GM12878 (cell line): ENCODE measurements at regions not wholly inside any gene's neighbourhood (a gene's known extent, or its start where the extent isn't known, plus 50 kb on each side); places are given as distances from the start of the nearest gene placed in this dataset.

Experiments used
- ATAC-seq: fragments of 200-7000 bp; cut with Tn5 transposase; 3 replicates; pipeline ENCODE4 v1.9.1; 2020; ENCODE audit warnings: mild to moderate bottlenecking, moderate library complexity
- BruUV-seq: library from RNA; stranded (reverse); fragments of 400-500 nt; replicated peaks from 2 replicates; lab custom pipeline; 2021; lab: Mats Ljungman, UMichigan
- CTCF ChIA-PET: fragments of 300-600 bp; sonication (Branson Sonifier 250); formaldehyde crosslinking; extraction: SDS; loops from one replicate; lab custom pipeline; 2021; ENCODE audit warnings: inconsistent platforms; lab: Yijun Ruan, JAX
- POLR2A ChIA-PET: fragments of 350-600 bp; formaldehyde crosslinking; extraction: SDS; loops from one replicate; lab custom pipeline; 2021; ENCODE audit warnings: inconsistent platforms; lab: Charles Lee
- RAD21 ChIA-PET: fragments of 300-600 bp; sonication (Branson Sonifier 250); formaldehyde crosslinking; loops from one replicate; lab custom pipeline; 2023; ENCODE audit warnings: antibody characterized with exemption; ENCODE audit not compliant: unreplicated experiment; lab: Charles Lee
- SMC1A ChIA-PET: fragments of 300-600 bp; sonication (Branson Sonifier 250); formaldehyde crosslinking; loops from one replicate; lab custom pipeline; 2023; ENCODE audit not compliant: unreplicated experiment, uncharacterized antibody; lab: Charles Lee
- DNase-seq: peaks from one replicate; pipeline ENCODE4 v3.0.0-alpha.2; 2011; ENCODE audit warnings: low read depth, low spot score
- FAIRE-seq: peaks from 3 replicates; lab custom pipeline; 2011; peaks lifted over from hg19 to GRCh38; lab: Jason Lieb, UNC
- H2AFZ ChIP-seq: 2 replicates; pipeline ENCODE4 v1.6.0; 2011; ENCODE audit warnings: low read depth, low read length, control low read depth; ENCODE audit not compliant: control insufficient read depth
- H3K27ac ChIP-seq: 2 replicates; pipeline ENCODE4 v1.5.1; 2011; ENCODE audit warnings: control low read depth; ENCODE audit not compliant: control insufficient read depth, insufficient read depth
- H3K27me3 ChIP-seq, 2 experiments: replicated peaks in 1 of 2; 2 replicates each; pipeline versions ENCODE4 v1.6.0 to v1.6.1; 2011; ENCODE audit warnings: low read length in 1 of 2; ENCODE audit not compliant: control insufficient read depth in 2 of 2, insufficient read depth in 2 of 2
- H3K36me3 ChIP-seq, 2 experiments: 2 replicates each; pipeline ENCODE4 v1.5.1; 2011; ENCODE audit warnings: low read length in 1 of 2; ENCODE audit not compliant: control insufficient read depth in 2 of 2, insufficient read depth in 2 of 2
- H3K4me1 ChIP-seq: 2 replicates; pipeline ENCODE4 v1.6.1; 2011; ENCODE audit warnings: mild to moderate bottlenecking, low read length, moderate library complexity, mixed read lengths; ENCODE audit not compliant: control insufficient read depth, insufficient read depth
- H3K4me2 ChIP-seq: 2 replicates; pipeline ENCODE4 v1.6.0; 2011; ENCODE audit warnings: control low read depth; ENCODE audit not compliant: control insufficient read depth, insufficient read depth
- H3K4me3 ChIP-seq: fragments of 200-600 bp; sonication (generic); 2 replicates; pipeline ENCODE4 v1.5.1; 2016
- H3K79me2 ChIP-seq: 2 replicates; pipeline ENCODE4 v1.6.0; 2011; ENCODE audit warnings: low read length; ENCODE audit not compliant: control insufficient read depth, insufficient read depth
- H3K9ac ChIP-seq: 2 replicates; pipeline ENCODE4 v1.8.0; 2011; ENCODE audit warnings: low read length, control low read depth, mixed read lengths; ENCODE audit not compliant: control insufficient read depth, insufficient read depth
- H3K9me3 ChIP-seq: replicated peaks from 3 replicates; pipeline ENCODE4 v1.5.1; 2011; ENCODE audit warnings: mild to moderate bottlenecking, low read length; ENCODE audit not compliant: control insufficient read depth, insufficient read depth
- H4K20me1 ChIP-seq: 2 replicates; pipeline ENCODE4 v1.6.0; 2011; ENCODE audit not compliant: control insufficient read depth, insufficient read depth
- ESRRA ChIP-seq: IDR thresholded peaks from 2 replicates; pipeline ENCODE4 v1.6.1; 2012; ENCODE audit warnings: mild to moderate bottlenecking, low read length, improper control_type of control experiment
- EZH2 ChIP-seq: IDR thresholded peaks from 2 replicates; pipeline ENCODE4 v1.6.1; 2012; ENCODE audit warnings: low read depth, mild to moderate bottlenecking, control low read depth, inconsistent platforms, low read length, borderline replicate concordance; ENCODE audit not compliant: control insufficient read depth
- NFYA ChIP-seq: IDR thresholded peaks from 2 replicates; pipeline ENCODE4 v1.6.1; 2011; ENCODE audit warnings: low read depth, mild to moderate bottlenecking, low read length, improper control_type of control experiment, borderline replicate concordance
- NR2C2 ChIP-seq: IDR thresholded peaks from 2 replicates; pipeline ENCODE4 v1.6.1; 2011; ENCODE audit warnings: borderline replicate concordance, low read depth; ENCODE audit not compliant: control insufficient read depth, insufficient read length
- PAX5 ChIP-seq: IDR thresholded peaks from 2 replicates; pipeline ENCODE4 v1.6.1; 2011; ENCODE audit warnings: low read depth, low read length, borderline replicate concordance
- RCOR1 ChIP-seq: conservative IDR thresholded peaks from 2 replicates; pipeline ENCODE4 v1.6.1; 2012; ENCODE audit warnings: low read depth, low read length, improper control_type of control experiment
- SUPT20H ChIP-seq: IDR thresholded peaks from 2 replicates; pipeline ENCODE4 v1.6.1; 2011; ENCODE audit warnings: low read depth, mild to moderate bottlenecking, low read length, moderate library complexity, borderline replicate concordance; ENCODE audit not compliant: control insufficient read depth
- TCF12 ChIP-seq: IDR thresholded peaks from 2 replicates; pipeline ENCODE4 v1.6.1; 2011; ENCODE audit warnings: low read depth, mild to moderate bottlenecking, low read length
- WGBS: methylation state at CpG from one replicate; pipeline ENCODE4 v1.1.6; 2016; ENCODE audit warnings: low lambda C conversion rate; ENCODE audit not compliant: insufficient replicate concordance, insufficient coverage; ENCODE audit errors: missing lambda C conversion rate; 5-methylcytosine and 5-hydroxymethylcytosine counted together
- in situ Hi-C: fragments of 300-500 bp; cut with MboI; formaldehyde crosslinking; loops from 9 replicates; pipeline ENCODE4 v1.14.3; 2018; ENCODE audit warnings: mixed read lengths
- intact Hi-C: fragments of 100-400 bp; cut with micrococcal nuclease; formaldehyde crosslinking; loops from one replicate; pipeline ENCODE4 v1.14.2; 2022; ENCODE audit not compliant: unreplicated experiment

- no peak for ATAC-seq
- FAIRE-seq: no peak
Measured at GRCh38 chr6:23377830-23378229, 748.2 kb upstream of the NRSN1 start.

GRCh38 chr6:23380465-23380864 lies 745.5 kb upstream of the NRSN1 start:
- H3K27me3 ChIP-seq: no peaks in the 10 kb centered on the region
- SMC1A ChIA-PET: interaction anchor here (0.6 kb wide), 1 partner anchor 1274 kb away, joined by 3 read pairs; no protein-coding TSS in a partner anchor
- RAD21 ChIA-PET: no interaction called here
- POLR2A ChIA-PET: no interaction called here
- no peak overlapping the region for H3K9ac ChIP-seq
- no peak for ATAC-seq
- no peak overlapping the region for H3K4me2 ChIP-seq
- intact Hi-C loops (no loop called here), in situ Hi-C loops (no loop called here)
- no peak overlapping the region for H2AFZ ChIP-seq
- DNase-seq: no peak
- no peak for FAIRE-seq
- H3K27ac ChIP-seq: no peak overlapping the region
- H4K20me1 ChIP-seq: no peaks in the 10 kb centered on the region
- H3K4me3 ChIP-seq: no peak overlapping the region
- no peak for TF ChIP-seq TCF12
- TF ChIP-seq NFYA: no peak
- TF ChIP-seq NR2C2: no peak
- WGBS: 9% methylated on average over 3 of the region's 3 CpGs
- H3K4me1 ChIP-seq: no peaks in the 10 kb centered on the region
- no TSS peak for BruUV-seq
- no peaks in the 10 kb centered on the region for H3K79me2 ChIP-seq
- no peaks in the 10 kb centered on the region for H3K36me3 ChIP-seq
- CTCF ChIA-PET: no interaction called here
- H3K9me3 ChIP-seq: no peaks in the 10 kb centered on the region

More at GRCh38 chr6:23377830-23378229, 748.2 kb upstream of the NRSN1 start:
- ChIA-PET SMC1A (no interaction called here), CTCF (no interaction called here), POLR2A (no interaction called here), RAD21 (no interaction called here)
- in situ Hi-C loops (no loop called here), intact Hi-C loops (no loop called here)
- no peak overlapping the region for H2AFZ ChIP-seq
- H4K20me1 ChIP-seq: no peaks in the 10 kb centered on the region
- no peak for TF ChIP-seq ESRRA
- TF ChIP-seq RCOR1: no peak
- TF ChIP-seq EZH2: no peak
- no peak for TF ChIP-seq PAX5
- no peak for TF ChIP-seq SUPT20H
- BruUV-seq: no TSS peak
- H3K79me2 ChIP-seq: no peaks in the 10 kb centered on the region
- no peak overlapping the region for H3K27ac ChIP-seq
- no peaks in the 10 kb centered on the region for H3K4me1 ChIP-seq
- no peak for DNase-seq
- H3K9ac ChIP-seq: no peak overlapping the region
- no peaks in the 10 kb centered on the region for H3K27me3 ChIP-seq
- H3K36me3 ChIP-seq: no peaks in the 10 kb centered on the region
- no peak overlapping the region for H3K4me2 ChIP-seq
- H3K4me3 ChIP-seq: no peak overlapping the region
- H3K9me3 ChIP-seq: no peaks in the 10 kb centered on the region
